Fibroblast of villous mesenchyme (primary cell): ENCODE measurements at regions not wholly inside any gene's neighbourhood (a gene's known extent, or its start where the extent isn't known, plus 50 kb on each side); places are given as distances from the start of the nearest gene placed in this dataset.

Experiments used
- DNase-seq: peaks from one replicate; pipeline ENCODE4 v3.0.0-alpha.2; 2010; ENCODE audit warnings: low read depth
- H3K4me3 ChIP-seq: 2 replicates; pipeline ENCODE4 v1.5.1; 2011; ENCODE audit warnings: low read depth, mild to moderate bottlenecking, low read length
- CTCF ChIP-seq: IDR thresholded peaks from 2 replicates; pipeline ENCODE4 v1.5.1; 2012; ENCODE audit warnings: low read depth, mild to moderate bottlenecking, low read length; ENCODE audit not compliant: insufficient read depth

DNA sequence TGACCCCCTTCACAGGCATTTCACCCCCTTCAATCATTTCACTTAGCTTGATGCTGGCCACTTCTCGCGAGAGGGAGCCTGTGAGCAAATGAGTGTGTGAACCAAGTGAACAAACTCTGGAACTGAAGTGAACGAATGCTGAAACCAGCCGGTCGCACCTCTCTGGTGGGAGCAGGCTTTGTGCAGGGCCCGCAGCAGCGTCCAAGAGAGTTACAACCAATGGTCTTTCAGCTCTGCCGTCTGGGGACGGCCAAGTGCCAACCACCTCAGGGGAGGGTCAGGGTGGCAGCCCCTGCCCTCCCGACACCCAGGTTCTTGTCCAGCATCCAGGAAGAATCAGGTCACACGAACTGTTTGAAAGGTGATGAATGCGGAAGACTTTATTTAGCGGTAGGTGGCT lies 764.0 kb downstream of the SUCLG1 start:
- no peak for DNase-seq
- H3K4me3 ChIP-seq = no peak overlapping the region
- no peak for TF ChIP-seq CTCF

GRCh38 chr2:83689402-83689801 lies 769.7 kb downstream of the SUCLG1 start:
- DNase-seq = no peak
- TF ChIP-seq CTCF = no peak
- no peak overlapping the region for H3K4me3 ChIP-seq

- no peak for TF ChIP-seq CTCF
- no peak for DNase-seq
- H3K4me3 ChIP-seq = no peak overlapping the region
Measured at GRCh38 chr2:83686863-83687262, 772.2 kb downstream of the SUCLG1 start.

DNA sequence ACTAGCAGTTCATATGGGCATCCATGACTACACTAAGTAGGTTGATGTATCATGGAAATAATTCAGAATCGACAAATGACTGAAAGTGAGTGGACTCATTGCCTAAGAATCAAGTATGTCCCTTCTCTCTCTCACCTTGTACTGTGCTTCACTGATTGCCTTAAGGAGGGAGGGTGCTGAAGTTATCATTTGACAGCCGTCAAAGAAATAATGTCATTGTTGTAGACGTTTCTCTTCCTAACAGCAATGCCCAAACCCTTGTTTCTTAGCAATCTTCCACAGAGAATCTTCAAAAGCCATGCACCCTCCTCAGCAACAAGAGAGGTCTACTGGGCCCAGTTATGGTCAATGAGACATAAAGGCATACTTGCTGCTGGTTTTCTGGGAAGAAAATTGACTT lies 785.0 kb downstream of the SUCLG1 start:
- no peak overlapping the region for H3K4me3 ChIP-seq
- no peak for DNase-seq
- no peak for TF ChIP-seq CTCF

- H3K4me3 ChIP-seq = no peak overlapping the region
- no peak for TF ChIP-seq CTCF
- DNase-seq = peak; percentile 2
Measured at GRCh38 chr2:83665894-83666293, 793.2 kb downstream of the SUCLG1 start.

GRCh38 chr2:83665154-83665553 lies 793.9 kb downstream of the SUCLG1 start:
- H3K4me3 ChIP-seq = no peak overlapping the region
- no peak for TF ChIP-seq CTCF
- no peak for DNase-seq

DNA sequence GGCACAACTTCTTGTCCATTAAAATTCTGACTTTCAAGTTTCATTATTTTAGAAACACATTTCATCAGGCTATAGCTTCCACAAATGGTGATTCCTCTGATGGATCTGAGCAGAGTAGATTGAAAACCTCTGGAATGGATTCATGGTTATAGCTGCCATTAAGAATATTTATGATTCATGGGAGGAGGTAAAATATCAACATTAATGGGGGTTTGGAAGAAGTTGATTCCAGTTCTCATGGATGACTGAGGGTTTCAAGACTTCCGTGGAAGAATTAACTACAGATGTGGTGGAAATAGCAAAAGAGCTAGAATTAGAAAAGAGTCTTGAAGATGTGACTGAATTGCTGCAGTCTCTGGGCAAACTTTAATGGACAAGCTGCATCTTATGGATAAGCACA lies 797.4 kb downstream of the SUCLG1 start:
- no peak for DNase-seq
- H3K4me3 ChIP-seq = no peak overlapping the region
- no peak for TF ChIP-seq CTCF
